ENCODE measurements at regions not wholly inside any gene's neighbourhood (a gene's known extent, or its start where the extent isn't known, plus 50 kb on each side); places are given as distances from the start of the nearest gene placed in this dataset.

- DNase-seq (ENCODE audit: low read depth, low spot score), result no peak
Observed at GRCh38 chr5:28219539-28219938, 1181.2 kb upstream of the CDH9 start.

- DNase-seq (ENCODE audit: low read depth, low spot score), result no peak
Observed at GRCh38 chr5:28217695-28218094, 1179.3 kb upstream of the CDH9 start.

GRCh38 chr5:28216939-28217360, 1178.6 kb upstream of the CDH9 start:
- no peak for DNase-seq (ENCODE audit: low read depth, low spot score)

- no peak for DNase-seq (ENCODE audit: low read depth, low spot score)
Observed at GRCh38 chr5:28215091-28215490, 1176.7 kb upstream of the CDH9 start.

- DNase-seq (ENCODE audit: low read depth, low spot score), result no peak
Observed at GRCh38 chr5:28214292-28214691, 1175.9 kb upstream of the CDH9 start.

- no peak for DNase-seq (ENCODE audit: low read depth, low spot score)
Observed at GRCh38 chr5:28208356-28208755, 1170.0 kb upstream of the CDH9 start.

- no peak for DNase-seq (ENCODE audit: low read depth, low spot score)
Observed at GRCh38 chr5:28190011-28190410, 1151.6 kb upstream of the CDH9 start.

- no peak for DNase-seq (ENCODE audit: low read depth, low spot score)
Observed at GRCh38 chr5:28174691-28175090, 1136.3 kb upstream of the CDH9 start.

- no peak for DNase-seq (ENCODE audit: low read depth, low spot score)
Observed at GRCh38 chr5:28165096-28165495, 1126.7 kb upstream of the CDH9 start.

- DNase-seq (ENCODE audit: low read depth, low spot score), result no peak
Observed at GRCh38 chr5:28164568-28164967, 1126.2 kb upstream of the CDH9 start.

GRCh38 chr5:28156981-28157380, 1118.6 kb upstream of the CDH9 start:
- no peak for DNase-seq (ENCODE audit: low read depth, low spot score)

- DNase-seq (ENCODE audit: low read depth, low spot score), result no peak
Observed at GRCh38 chr5:28143519-28143918, 1105.1 kb upstream of the CDH9 start.

- DNase-seq (ENCODE audit: low read depth, low spot score), result no peak
Observed at GRCh38 chr5:28132151-28132550, 1093.8 kb upstream of the CDH9 start.

GRCh38 chr5:28117691-28118090, 1079.3 kb upstream of the CDH9 start:
- no peak for DNase-seq (ENCODE audit: low read depth, low spot score)

GRCh38 chr5:28117273-28117672, 1078.9 kb upstream of the CDH9 start:
- DNase-seq (ENCODE audit: low read depth, low spot score), result no peak

GRCh38 chr5:28110781-28111180, 1072.4 kb upstream of the CDH9 start:
- DNase-seq (ENCODE audit: low read depth, low spot score), result no peak

- no peak for DNase-seq (ENCODE audit: low read depth, low spot score)
Observed at GRCh38 chr5:28104080-28104479, 1065.7 kb upstream of the CDH9 start.

GRCh38 chr5:28084069-28084468, 1045.7 kb upstream of the CDH9 start:
- DNase-seq (ENCODE audit: low read depth, low spot score), result no peak

GRCh38 chr5:28082610-28083009, 1044.2 kb upstream of the CDH9 start:
- no peak for DNase-seq (ENCODE audit: low read depth, low spot score)

- DNase-seq (ENCODE audit: low read depth, low spot score), result no peak
Observed at GRCh38 chr5:28077291-28078240, 1039.2 kb upstream of the CDH9 start.

- DNase-seq (ENCODE audit: low read depth, low spot score), result peak; percentile 8
Observed at GRCh38 chr5:28066856-28067255, 1028.5 kb upstream of the CDH9 start.

- DNase-seq (ENCODE audit: low read depth, low spot score), result no peak
Observed at GRCh38 chr5:28065656-28066055, 1027.3 kb upstream of the CDH9 start.

- DNase-seq (ENCODE audit: low read depth, low spot score), result no peak
Observed at GRCh38 chr5:28046596-28046995, 1008.2 kb upstream of the CDH9 start.
